ENCODE measurements at regions not wholly inside any gene's neighbourhood (a gene's known extent, or its start where the extent isn't known, plus 50 kb on each side); places are given as distances from the start of the nearest gene placed in this dataset. TPM values are rescaled to one million over a fixed set of nuclear protein-coding genes. Genes with fewer than 3 reads are reported as not detected.

MicroRNA genes in the stretch of these regions (microRNA counts, 767-probe panel; counts per million panel counts)
- 723 counts per million, percentile 96 among the panel's probes with 10 or more counts for microRNA hsa-miR-802

Small RNA genes lying in the stretch of these regions (microRNA-seq; reads per million reads assigned to microRNA genes)
- gene MIR802 (ENCODE audit: borderline number of aligned reads, borderline replicate concordance): not detected

Small RNA genes lying in the stretch of these regions (small RNA-seq; reads per million reads assigned to genes)
- not detected for gene EZH2P1 (ENCODE audit: insufficient read depth, insufficient read length, low read depth, low replicate concordance)
- gene MIR802 (ENCODE audit: insufficient read depth, insufficient read length, low read depth, low replicate concordance): not detected

Data from endothelial cell of umbilical vein (primary cell).